BE2C (cell line): ENCODE measurements at regions not wholly inside any gene's neighbourhood (a gene's known extent, or its start where the extent isn't known, plus 50 kb on each side); places are given as distances from the start of the nearest gene placed in this dataset.

Source experiments
- DNase-seq: peaks from one replicate; pipeline ENCODE4 v3.0.0-alpha.2; 2020
- H3K27me3 ChIP-seq: fragments of 250-450 bp; sonication (Bioruptor Pico); 2 replicates; pipeline ENCODE4 v1.5.1; 2020; ENCODE audit warnings: mild to moderate bottlenecking
- H3K36me3 ChIP-seq: fragments of 250-450 bp; sonication (Bioruptor Pico); 2 replicates; pipeline ENCODE4 v1.5.1; 2020; ENCODE audit warnings: mild to moderate bottlenecking
- H3K4me1 ChIP-seq: fragments of 250-450 bp; sonication (Bioruptor Pico); 2 replicates; pipeline ENCODE4 v1.5.1; 2020
- H3K4me3 ChIP-seq: 2 replicates; pipeline ENCODE4 v1.5.1; 2011; ENCODE audit warnings: low read depth, low read length
- H3K9me3 ChIP-seq: fragments of 250-450 bp; sonication (Bioruptor Pico); 2 replicates; pipeline ENCODE4 v1.5.1; 2020
- CTCF ChIP-seq: IDR thresholded peaks from 2 replicates; pipeline ENCODE4 v1.5.1; 2012; ENCODE audit warnings: mild to moderate bottlenecking, low read depth, low read length

- no peaks in the 10 kb centered on the region for H3K9me3 ChIP-seq
- H3K4me3 ChIP-seq = no peak overlapping the region
- no peak for TF ChIP-seq CTCF
- H3K4me1 ChIP-seq = no peaks in the 10 kb centered on the region
- H3K27me3 ChIP-seq = no peaks in the 10 kb centered on the region
- no peak for DNase-seq
- H3K36me3 ChIP-seq = no peaks in the 10 kb centered on the region
Observed at GRCh38 chr22:48993655-48994054, 834.0 kb downstream of the BRD1 start.

GRCh38 chr22:48984639-48985038 lies 843.0 kb downstream of the BRD1 start:
- Histone ChIP-seq H3K36me3 (no peaks in the 10 kb centered on the region), H3K27me3 (no peaks in the 10 kb centered on the region), H3K9me3 (peaks cover 3% of the 10 kb centered on the region), H3K4me3 (no peak overlapping the region), H3K4me1 (no peaks in the 10 kb centered on the region)
- no peak for DNase-seq
- TF ChIP-seq CTCF = no peak

GRCh38 chr22:48982321-48982905 lies 845.3 kb downstream of the BRD1 start:
- Histone ChIP-seq H3K36me3 (no peaks in the 10 kb centered on the region), H3K9me3 (peaks cover 3% of the 10 kb centered on the region), H3K4me3 (no peak overlapping the region), H3K27me3 (no peaks in the 10 kb centered on the region), H3K4me1 (no peaks in the 10 kb centered on the region)
- no peak for DNase-seq
- no peak for TF ChIP-seq CTCF

- TF ChIP-seq CTCF = no peak
- no peaks in the 10 kb centered on the region for H3K4me1 ChIP-seq
- peaks cover 3% of the 10 kb centered on the region for H3K9me3 ChIP-seq
- no peaks in the 10 kb centered on the region for H3K27me3 ChIP-seq
- no peaks in the 10 kb centered on the region for H3K36me3 ChIP-seq
- DNase-seq = no peak
- H3K4me3 ChIP-seq = no peak overlapping the region
Observed at GRCh38 chr22:48981371-48982061, 846.2 kb downstream of the BRD1 start.

GRCh38 chr22:48980918-48981317 lies 846.8 kb downstream of the BRD1 start:
- DNase-seq = no peak
- no peaks in the 10 kb centered on the region for H3K4me1 ChIP-seq
- no peak for TF ChIP-seq CTCF
- no peak overlapping the region for H3K4me3 ChIP-seq
- H3K27me3 ChIP-seq = no peaks in the 10 kb centered on the region
- no peaks in the 10 kb centered on the region for H3K36me3 ChIP-seq
- peaks cover 3% of the 10 kb centered on the region for H3K9me3 ChIP-seq

GRCh38 chr22:48980409-48980808 lies 847.3 kb downstream of the BRD1 start:
- no peaks in the 10 kb centered on the region for H3K4me1 ChIP-seq
- H3K9me3 ChIP-seq = peaks cover 3% of the 10 kb centered on the region
- H3K4me3 ChIP-seq = no peak overlapping the region
- DNase-seq = no peak
- H3K36me3 ChIP-seq = no peaks in the 10 kb centered on the region
- TF ChIP-seq CTCF = no peak
- H3K27me3 ChIP-seq = no peaks in the 10 kb centered on the region
